ENCODE measurements at regions not wholly inside any gene's neighbourhood (a gene's known extent, or its start where the extent isn't known, plus 50 kb on each side); places are given as distances from the start of the nearest gene placed in this dataset.

GRCh38 chr9:28839778-28840430, 1266.6 kb upstream of the C9orf72 start:
- H2AFZ ChIP-seq (ENCODE audit: low read length) = no peak overlapping the region
- H3K9me2 ChIP-seq (replicated peaks; ENCODE audit: low read depth, low read length) = no peaks in the 10 kb centered on the region
- no peaks in the 10 kb centered on the region for H3K36me3 ChIP-seq (ENCODE audit: insufficient read depth, low read length)
- peaks cover 13% of the 10 kb centered on the region for H3K4me1 ChIP-seq (ENCODE audit: insufficient read depth, low read length, poor library complexity, severe bottlenecking)
- peaks cover 13% of the 10 kb centered on the region for H3K9me3 ChIP-seq (ENCODE audit: insufficient read depth, low read depth, low read length)
- no peak overlapping the region for H3K4me3 ChIP-seq (ENCODE audit: low read length, poor library complexity, severe bottlenecking)
- no peak overlapping the region for H3K9ac ChIP-seq (ENCODE audit: low read depth, low read length, poor library complexity, severe bottlenecking)
- no peaks in the 10 kb centered on the region for H3K79me2 ChIP-seq (ENCODE audit: insufficient read depth, low read length)
- no peaks in the 10 kb centered on the region for H4K20me1 ChIP-seq (ENCODE audit: insufficient read depth, low read length, poor library complexity, severe bottlenecking)
- H3F3A ChIP-seq (ENCODE audit: low read depth) = no peaks in the 10 kb centered on the region
- no peaks in the 10 kb centered on the region for H3K27me3 ChIP-seq (ENCODE audit: insufficient read depth, low read length, poor library complexity, severe bottlenecking)
- no peak overlapping the region for H3K4me2 ChIP-seq (ENCODE audit: low read depth, low read length, poor library complexity, severe bottlenecking)
- TF ChIP-seq CTCF (conservative IDR thresholded peaks at IDR 0.05; ENCODE audit: low read length) = no peak
- TF ChIP-seq EZH2phosphoT487 (IDR thresholded peaks at IDR 0.05; ENCODE audit: borderline replicate concordance) = no peak

- no peaks in the 10 kb centered on the region for H3K79me2 ChIP-seq (ENCODE audit: insufficient read depth, low read length)
- peaks cover 13% of the 10 kb centered on the region for H3K4me1 ChIP-seq (ENCODE audit: insufficient read depth, low read length, poor library complexity, severe bottlenecking)
- H3K9me3 ChIP-seq (ENCODE audit: insufficient read depth, low read depth, low read length) = peaks cover 13% of the 10 kb centered on the region
- H3K9ac ChIP-seq (ENCODE audit: low read depth, low read length, poor library complexity, severe bottlenecking) = no peak overlapping the region
- peak overlapping the region; percentile 6 for H3K4me3 ChIP-seq (ENCODE audit: low read length, poor library complexity, severe bottlenecking)
- no peak for TF ChIP-seq EZH2phosphoT487 (IDR thresholded peaks at IDR 0.05; ENCODE audit: borderline replicate concordance)
- no peak for TF ChIP-seq CTCF (conservative IDR thresholded peaks at IDR 0.05; ENCODE audit: low read length)
- no peaks in the 10 kb centered on the region for H3K9me2 ChIP-seq (replicated peaks; ENCODE audit: low read depth, low read length)
- H2AFZ ChIP-seq (ENCODE audit: low read length) = no peak overlapping the region
- no peaks in the 10 kb centered on the region for H3K36me3 ChIP-seq (ENCODE audit: insufficient read depth, low read length)
- no peaks in the 10 kb centered on the region for H3F3A ChIP-seq (ENCODE audit: low read depth)
- no peaks in the 10 kb centered on the region for H3K27me3 ChIP-seq (ENCODE audit: insufficient read depth, low read length, poor library complexity, severe bottlenecking)
- H3K4me2 ChIP-seq (ENCODE audit: low read depth, low read length, poor library complexity, severe bottlenecking) = peak overlapping the region; percentile 57
- H4K20me1 ChIP-seq (ENCODE audit: insufficient read depth, low read length, poor library complexity, severe bottlenecking) = no peaks in the 10 kb centered on the region
Observed at GRCh38 chr9:28841775-28842174, 1268.5 kb upstream of the C9orf72 start.

- Histone ChIP-seq H3K4me1 (ENCODE audit: insufficient read depth, low read length, poor library complexity, severe bottlenecking) (peaks cover 17% of the 10 kb centered on the region), H3K9me2 (replicated peaks; ENCODE audit: low read depth, low read length) (no peaks in the 10 kb centered on the region), H4K20me1 (ENCODE audit: insufficient read depth, low read length, poor library complexity, severe bottlenecking) (no peaks in the 10 kb centered on the region), H3K4me3 (ENCODE audit: low read length, poor library complexity, severe bottlenecking) (no peak overlapping the region), H3K4me2 (ENCODE audit: low read depth, low read length, poor library complexity, severe bottlenecking) (no peak overlapping the region), H3K36me3 (ENCODE audit: insufficient read depth, low read length) (no peaks in the 10 kb centered on the region), H3K9me3 (ENCODE audit: insufficient read depth, low read depth, low read length) (no peaks in the 10 kb centered on the region), H2AFZ (ENCODE audit: low read length) (no peak overlapping the region), H3K9ac (ENCODE audit: low read depth, low read length, poor library complexity, severe bottlenecking) (no peak overlapping the region), H3F3A (ENCODE audit: low read depth) (no peaks in the 10 kb centered on the region), H3K27me3 (ENCODE audit: insufficient read depth, low read length, poor library complexity, severe bottlenecking) (no peaks in the 10 kb centered on the region), H3K79me2 (ENCODE audit: insufficient read depth, low read length) (no peaks in the 10 kb centered on the region)
- no peak for TF ChIP-seq EZH2phosphoT487 (IDR thresholded peaks at IDR 0.05; ENCODE audit: borderline replicate concordance)
- no peak for TF ChIP-seq CTCF (conservative IDR thresholded peaks at IDR 0.05; ENCODE audit: low read length)
Observed at GRCh38 chr9:28847331-28847730, 1274.0 kb upstream of the C9orf72 start.

Measured in Loucy (cell line).